Neural cell (in vitro differentiated cells): ENCODE measurements at regions not wholly inside any gene's neighbourhood (a gene's known extent, or its start where the extent isn't known, plus 50 kb on each side); places are given as distances from the start of the nearest gene placed in this dataset.

ENCODE experiments used
- POLR2AphosphoS5 ChIP-seq: IDR thresholded peaks from 2 replicates; pipeline ENCODE4 v1.6.1; 2012
- TAF1 ChIP-seq: IDR thresholded peaks from 2 replicates; pipeline ENCODE4 v1.6.1; 2012; ENCODE audit warnings: low read depth
- TF ChIP-seq, protein P1 (sequence below): fragments of 450-650 bp; IDR thresholded peaks from 2 replicates; pipeline ENCODE4 v1.5.1; 2014; ENCODE audit warnings: antibody characterized with exemption, mild to moderate bottlenecking, moderate library complexity; ENCODE audit not compliant: poor library complexity, severe bottlenecking
- TF ChIP-seq, protein P2 (sequence below): IDR thresholded peaks from 2 replicates; pipeline ENCODE4 v1.6.1; 2012; ENCODE audit warnings: borderline replicate concordance

DNA sequence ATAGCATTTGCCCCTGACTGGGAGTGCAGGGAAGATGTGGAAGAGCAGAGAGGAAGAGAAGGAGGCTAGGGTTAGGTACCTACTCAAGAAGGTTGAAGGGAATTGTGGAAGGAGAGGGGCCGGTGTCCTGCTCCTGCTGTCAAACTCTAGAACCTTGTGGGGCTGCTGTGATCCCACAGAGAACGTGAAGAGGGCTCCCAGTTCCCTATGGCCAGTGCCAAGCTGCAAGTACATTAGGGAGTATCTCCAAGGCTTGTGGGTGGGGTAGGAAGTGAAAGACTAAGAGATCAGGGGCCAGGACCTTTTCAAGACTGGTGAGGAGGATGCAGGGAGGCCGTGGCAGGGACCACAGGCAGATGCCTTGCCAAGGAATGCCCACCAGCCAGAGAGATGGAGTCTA lies 263.4 kb downstream of the CDH26 start:
- TF ChIP-seq, protein P1, sequence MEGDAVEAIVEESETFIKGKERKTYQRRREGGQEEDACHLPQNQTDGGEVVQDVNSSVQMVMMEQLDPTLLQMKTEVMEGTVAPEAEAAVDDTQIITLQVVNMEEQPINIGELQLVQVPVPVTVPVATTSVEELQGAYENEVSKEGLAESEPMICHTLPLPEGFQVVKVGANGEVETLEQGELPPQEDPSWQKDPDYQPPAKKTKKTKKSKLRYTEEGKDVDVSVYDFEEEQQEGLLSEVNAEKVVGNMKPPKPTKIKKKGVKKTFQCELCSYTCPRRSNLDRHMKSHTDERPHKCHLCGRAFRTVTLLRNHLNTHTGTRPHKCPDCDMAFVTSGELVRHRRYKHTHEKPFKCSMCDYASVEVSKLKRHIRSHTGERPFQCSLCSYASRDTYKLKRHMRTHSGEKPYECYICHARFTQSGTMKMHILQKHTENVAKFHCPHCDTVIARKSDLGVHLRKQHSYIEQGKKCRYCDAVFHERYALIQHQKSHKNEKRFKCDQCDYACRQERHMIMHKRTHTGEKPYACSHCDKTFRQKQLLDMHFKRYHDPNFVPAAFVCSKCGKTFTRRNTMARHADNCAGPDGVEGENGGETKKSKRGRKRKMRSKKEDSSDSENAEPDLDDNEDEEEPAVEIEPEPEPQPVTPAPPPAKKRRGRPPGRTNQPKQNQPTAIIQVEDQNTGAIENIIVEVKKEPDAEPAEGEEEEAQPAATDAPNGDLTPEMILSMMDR = no peak
- TF ChIP-seq POLR2AphosphoS5 (no peak), TAF1 (no peak)
- TF ChIP-seq, protein P2, sequence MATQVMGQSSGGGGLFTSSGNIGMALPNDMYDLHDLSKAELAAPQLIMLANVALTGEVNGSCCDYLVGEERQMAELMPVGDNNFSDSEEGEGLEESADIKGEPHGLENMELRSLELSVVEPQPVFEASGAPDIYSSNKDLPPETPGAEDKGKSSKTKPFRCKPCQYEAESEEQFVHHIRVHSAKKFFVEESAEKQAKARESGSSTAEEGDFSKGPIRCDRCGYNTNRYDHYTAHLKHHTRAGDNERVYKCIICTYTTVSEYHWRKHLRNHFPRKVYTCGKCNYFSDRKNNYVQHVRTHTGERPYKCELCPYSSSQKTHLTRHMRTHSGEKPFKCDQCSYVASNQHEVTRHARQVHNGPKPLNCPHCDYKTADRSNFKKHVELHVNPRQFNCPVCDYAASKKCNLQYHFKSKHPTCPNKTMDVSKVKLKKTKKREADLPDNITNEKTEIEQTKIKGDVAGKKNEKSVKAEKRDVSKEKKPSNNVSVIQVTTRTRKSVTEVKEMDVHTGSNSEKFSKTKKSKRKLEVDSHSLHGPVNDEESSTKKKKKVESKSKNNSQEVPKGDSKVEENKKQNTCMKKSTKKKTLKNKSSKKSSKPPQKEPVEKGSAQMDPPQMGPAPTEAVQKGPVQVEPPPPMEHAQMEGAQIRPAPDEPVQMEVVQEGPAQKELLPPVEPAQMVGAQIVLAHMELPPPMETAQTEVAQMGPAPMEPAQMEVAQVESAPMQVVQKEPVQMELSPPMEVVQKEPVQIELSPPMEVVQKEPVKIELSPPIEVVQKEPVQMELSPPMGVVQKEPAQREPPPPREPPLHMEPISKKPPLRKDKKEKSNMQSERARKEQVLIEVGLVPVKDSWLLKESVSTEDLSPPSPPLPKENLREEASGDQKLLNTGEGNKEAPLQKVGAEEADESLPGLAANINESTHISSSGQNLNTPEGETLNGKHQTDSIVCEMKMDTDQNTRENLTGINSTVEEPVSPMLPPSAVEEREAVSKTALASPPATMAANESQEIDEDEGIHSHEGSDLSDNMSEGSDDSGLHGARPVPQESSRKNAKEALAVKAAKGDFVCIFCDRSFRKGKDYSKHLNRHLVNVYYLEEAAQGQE = no peak
